Activated CD8-positive, alpha-beta memory T cell treated with anti-CD3 and anti-CD28 coated beads, Interleukin-2, amount 50 U/mL, for 24 hours (primary cell): ENCODE measurements at regions not wholly inside any gene's neighbourhood (a gene's known extent, or its start where the extent isn't known, plus 50 kb on each side); places are given as distances from the start of the nearest gene placed in this dataset.
"Not testable (repeated sequence)": the region's sequence is repeated elsewhere in the genome, so short reads cannot be mapped to it uniquely, and the experiment has no call there.

Experiments used
- DNase-seq: peaks from one replicate; pipeline ENCODE4 v3.0.0-alpha.2; 2020; ENCODE audit errors: extremely low read depth

DNA sequence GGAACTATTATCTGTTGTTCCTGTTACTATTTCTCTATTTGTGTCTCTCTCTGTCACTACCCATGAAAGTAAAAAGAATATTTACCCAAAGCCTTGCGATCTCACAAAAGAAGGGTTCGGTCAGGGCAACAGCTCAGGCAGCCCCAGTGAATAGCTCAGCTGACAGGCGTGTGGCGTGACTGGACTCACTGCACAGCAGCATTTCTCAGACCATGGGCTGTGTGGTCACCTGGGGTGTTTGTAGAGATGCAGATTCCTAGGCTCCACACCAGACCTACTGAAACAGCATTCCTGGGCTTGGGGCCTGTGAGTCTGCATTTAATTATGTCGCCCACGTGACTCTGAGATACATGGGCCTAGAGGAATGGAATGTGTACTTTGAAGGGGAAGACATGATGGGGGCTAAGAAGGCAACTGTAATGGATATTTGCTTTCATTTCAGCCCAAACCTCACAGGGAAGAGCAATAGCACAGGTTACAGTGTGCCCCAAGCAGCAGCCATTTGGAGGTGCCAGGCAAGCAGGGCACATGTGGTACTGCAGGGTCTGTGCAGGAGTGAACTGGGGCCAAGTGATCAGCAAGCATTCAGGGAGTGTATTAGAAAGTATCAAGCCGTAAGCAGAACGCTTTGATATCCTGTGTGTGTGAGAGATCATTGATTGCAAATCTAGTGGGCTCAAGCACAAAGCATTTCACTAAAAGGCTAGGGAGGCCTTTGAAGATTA is 90.4 kb upstream of the RBMS1 start:
- DNase-seq = no peak

DNA sequence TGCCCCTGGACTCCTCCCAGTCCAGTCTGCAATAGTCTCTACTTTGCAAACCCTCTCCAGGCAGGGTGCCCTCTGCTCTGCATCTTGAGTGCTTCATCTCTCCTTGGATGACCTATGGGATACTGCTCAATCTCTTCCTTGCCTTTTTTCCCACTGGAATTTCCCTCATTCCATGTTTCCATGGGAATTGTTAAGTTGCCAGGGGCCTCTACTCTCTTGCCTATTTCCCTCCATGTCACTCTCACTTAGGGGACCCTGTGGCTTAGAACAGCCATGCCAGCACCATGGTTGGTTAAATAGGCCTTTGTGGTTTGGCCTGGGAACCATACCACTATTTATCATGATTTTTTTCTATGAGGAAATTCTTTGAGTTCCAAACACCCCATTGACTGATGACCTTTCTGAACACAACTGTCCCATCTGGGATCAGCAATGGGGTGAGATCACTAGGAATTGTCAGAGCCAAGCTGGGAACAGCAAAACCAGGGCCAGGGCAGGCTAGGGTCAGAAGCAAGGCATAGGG is 91.4 kb upstream of the RBMS1 start:
- no peak for DNase-seq

DNA sequence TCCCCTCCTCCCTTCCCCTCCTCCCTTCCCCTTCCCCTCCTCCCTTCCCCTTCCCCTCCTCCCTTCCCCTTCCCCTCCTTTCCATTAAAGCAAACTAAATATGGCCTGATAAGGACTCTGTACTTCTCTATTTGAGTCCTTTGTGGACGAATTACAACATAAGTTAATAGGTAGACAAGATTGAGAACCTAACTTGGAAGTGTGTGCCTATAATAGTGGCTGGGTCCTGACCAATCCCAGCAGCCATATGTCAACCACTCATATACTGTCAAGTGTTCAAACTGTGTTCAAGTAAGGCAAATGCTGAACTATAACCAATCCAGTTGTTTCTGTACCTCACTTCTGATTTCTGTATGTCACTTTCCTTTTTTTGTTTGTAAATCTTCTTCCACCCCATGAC is 97.1 kb upstream of the RBMS1 start:
- DNase-seq = no peak

DNA sequence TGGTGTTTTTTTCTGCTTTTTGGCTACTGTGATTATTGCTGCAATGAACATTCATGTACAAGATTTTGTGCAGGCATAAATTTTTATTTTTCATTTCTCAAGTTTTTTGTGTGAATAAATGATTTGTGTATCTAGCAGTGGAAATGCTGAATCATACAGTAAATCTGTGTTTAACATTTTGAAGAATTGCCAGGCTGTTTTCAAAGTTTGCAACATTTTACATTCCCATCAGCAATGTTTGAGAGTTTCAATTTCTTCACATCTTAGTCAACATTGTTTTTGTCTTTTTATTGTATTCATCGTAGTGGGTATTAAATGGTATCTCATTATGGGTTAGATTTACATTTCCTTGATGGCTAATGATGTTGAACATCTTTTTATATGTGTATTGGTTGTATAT is 98.8 kb upstream of the RBMS1 start:
- no peak for DNase-seq

DNA sequence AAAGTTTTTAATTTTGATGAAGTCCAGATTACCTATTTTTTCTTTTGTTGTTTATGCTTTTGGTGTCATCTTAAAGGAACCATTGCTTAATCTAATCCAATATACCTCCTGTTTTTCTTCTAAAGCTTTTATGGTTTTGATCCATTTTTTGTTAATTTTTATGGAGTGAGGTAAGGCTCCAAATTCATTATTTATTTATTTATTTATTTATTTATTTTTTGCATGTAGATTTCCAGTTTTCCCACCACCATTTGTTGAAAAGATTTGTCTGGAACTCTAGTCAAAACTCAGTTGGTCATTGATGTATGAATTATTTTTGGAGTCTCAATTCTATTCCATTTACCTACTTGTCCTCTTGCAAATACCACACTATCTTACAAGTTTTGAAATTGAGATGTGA is 99.4 kb upstream of the RBMS1 start:
- DNase-seq = no peak

DNA sequence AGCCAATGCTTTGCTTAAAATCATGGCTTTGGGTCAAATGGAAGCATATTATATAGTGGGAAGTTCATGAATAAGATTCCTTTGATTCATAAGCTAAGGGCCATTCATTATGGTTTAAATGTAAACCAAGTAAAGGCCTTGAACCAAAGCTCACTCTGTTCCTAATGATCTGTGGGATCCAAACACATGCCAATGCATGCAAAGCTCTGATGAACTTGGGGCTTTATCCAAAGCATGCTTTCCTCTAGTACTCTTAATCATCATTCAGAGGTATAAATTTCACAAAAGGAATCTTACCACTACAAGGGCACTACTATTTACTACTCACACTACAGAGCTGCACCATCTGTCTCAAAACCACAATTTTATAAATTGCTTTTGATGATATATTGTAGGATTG is 102.8 kb upstream of the RBMS1 start:
- no peak for DNase-seq

DNA sequence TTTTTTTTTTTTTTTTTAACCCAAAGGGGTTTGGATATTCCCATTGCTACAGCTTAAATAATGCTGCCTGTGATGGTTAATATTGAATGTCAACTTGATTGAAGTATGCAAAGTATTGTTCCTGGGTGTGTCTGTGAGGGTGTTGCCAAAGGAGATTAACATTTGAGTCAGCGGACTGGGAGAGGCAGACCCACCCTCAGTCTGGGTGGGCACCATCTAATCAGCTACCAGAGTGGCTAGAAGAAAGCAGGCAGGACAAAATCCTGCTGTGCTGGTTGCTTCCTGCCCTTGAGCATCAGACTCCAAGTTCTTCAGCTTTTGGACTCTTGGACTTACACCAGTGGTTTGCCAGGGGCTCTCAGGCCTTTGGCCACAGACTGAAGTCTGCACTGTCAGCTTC is 106.8 kb upstream of the RBMS1 start:
- not testable (repeated sequence) for DNase-seq

DNA sequence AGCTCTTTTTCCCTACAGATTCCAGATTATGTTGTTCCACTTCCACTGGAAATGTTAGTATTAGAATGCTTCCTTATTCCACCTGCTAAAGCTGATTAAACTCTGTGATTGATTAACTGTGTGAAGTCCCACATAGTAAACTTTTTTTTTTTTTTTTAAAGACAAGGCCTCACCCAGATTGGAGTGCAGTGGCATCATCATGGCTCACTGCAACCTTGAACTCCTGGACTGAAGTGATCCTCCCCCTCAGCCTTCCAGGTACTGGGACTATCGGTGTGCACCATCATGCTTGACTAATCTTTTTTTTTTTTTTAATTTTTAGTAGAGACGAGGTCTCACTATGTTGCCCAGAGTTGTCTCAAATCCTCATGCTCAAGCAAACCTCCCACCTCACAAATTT is 108.5 kb upstream of the RBMS1 start:
- DNase-seq = no peak

DNA sequence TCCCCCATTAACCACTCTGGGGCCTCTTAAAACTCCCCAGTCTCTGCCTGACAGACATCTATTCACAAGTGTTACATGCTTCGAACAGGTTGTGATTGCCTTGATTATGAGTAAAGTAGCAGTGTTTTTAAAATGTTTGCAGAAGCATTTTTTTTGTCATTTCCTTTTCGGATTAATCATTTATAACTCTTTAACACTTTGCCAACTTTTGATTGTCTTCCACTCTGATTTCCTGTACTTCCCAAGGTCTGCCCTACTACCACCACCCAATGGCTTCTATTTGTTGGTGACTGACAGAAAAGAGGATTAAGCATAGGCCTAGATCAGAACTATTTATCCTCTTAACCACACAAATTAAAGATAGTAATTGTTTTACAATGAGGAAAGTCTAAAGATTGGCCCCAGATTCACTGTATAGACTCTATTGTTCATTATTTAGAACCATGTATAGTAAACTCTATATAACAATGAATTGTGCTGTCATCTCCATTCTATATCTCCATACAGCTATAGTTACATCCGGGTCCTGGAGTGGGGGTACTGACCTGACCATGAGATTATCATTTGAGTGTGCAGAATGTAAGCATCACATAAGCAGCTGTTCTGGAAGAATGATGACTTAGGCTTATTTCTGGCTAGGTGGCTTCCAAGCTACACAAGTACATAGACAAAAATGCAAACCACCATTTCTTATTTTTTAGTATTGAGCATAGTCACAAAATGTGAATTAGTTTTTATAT is 110.3 kb upstream of the RBMS1 start:
- no peak for DNase-seq

DNA sequence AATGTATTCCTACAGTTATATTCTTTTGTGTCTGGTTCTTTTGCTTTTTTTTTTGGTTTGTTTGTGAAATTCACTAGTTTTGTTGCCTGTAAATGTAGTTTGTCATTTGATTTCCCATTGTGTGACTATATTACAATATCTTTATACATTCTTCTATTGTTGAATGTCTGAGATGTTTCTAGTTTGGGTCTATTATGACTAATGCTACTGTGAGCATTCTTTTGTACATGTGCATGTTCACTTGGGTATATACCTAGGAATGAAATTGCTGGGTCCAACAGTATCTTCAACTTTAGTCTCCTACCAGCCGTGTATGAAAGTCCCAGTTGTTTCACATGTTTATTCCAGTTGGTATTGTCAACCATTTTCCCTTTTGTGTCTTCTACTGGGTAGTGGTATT is 112.7 kb upstream of the RBMS1 start:
- no peak for DNase-seq

DNA sequence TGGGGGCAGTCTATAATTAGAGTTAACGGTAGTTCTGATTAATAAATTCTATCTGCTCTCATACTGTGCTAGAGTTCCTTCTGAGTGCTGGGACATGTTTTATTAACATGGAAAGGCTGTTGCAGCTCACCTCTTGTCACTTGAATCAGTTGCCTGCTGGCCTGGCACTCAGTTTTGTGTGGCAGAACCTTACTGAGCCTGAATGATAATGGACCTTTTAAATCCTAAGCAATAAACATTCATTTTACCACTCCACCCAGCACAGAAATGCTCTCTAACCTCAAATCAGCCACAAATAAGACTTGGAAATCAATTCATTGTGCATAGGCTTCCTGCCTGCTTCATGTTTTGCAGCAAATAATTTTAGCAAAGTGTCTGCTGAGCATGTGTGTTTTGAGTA is 115.0 kb upstream of the RBMS1 start:
- DNase-seq = no peak

DNA sequence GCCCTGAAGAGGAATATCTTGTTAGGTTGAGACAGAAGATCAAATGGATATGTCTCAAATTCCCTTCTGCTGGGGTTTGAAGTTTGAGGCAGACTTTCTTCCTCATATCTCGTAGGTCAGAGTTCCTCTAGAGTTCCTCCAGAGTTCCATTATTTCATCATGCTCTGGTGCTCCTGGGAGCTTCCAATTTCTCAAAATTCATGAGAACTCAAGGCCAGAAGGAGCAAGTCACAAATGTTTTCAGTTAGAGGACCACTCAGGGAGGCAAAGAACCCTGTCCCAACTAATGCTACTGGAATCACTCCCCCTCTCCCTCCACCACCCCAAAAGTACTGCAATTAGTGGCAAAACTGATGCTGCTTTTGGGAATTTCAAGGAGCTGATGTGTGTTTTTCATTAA is 115.7 kb upstream of the RBMS1 start:
- DNase-seq = no peak

DNA sequence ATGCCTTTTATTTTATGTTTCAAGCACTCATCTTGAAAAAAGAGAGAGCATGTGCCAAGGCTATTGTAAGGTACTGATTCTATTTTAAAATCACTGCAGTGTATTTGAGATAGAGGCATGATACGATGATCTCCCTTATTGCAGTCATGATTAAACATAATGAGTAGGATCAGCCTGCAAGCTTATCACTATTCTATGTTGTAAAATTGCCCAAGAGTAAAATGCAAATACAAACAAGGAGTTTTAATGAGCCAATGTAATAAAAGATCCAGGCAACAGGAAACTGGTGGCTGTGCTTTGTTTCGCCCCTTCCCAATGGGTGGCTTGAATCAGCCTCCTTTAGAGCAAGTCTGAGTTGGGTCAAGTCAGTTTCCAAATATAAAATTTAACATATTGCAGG is 116.4 kb upstream of the RBMS1 start:
- no peak for DNase-seq

DNA sequence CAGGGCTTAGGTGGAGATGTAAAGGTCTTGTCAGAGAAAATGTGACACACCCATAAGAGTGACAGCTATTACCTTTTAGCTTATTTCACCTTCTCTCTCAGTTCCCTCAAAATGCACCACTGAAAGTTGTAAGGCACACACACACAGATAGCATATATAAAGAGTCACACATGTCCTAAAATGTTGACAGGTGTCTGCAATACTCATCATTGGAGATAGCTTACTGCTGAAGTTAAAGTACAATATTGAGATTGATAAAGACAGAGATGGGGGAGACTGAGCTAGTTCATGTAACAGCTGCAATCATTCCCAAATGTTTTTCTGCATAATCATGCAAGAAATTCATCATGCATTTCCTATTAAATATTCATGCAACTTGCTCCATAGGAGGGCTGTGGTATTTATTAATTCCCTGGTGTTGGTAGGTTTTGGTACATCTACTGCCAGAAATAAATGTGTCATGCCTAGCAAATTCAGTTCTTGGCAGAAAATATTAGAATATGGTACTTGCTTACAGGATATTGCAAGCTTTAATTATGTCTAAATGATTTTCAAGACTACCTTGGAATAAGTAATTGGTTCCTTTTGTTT is 118.8 kb upstream of the RBMS1 start:
- DNase-seq = no peak

DNA sequence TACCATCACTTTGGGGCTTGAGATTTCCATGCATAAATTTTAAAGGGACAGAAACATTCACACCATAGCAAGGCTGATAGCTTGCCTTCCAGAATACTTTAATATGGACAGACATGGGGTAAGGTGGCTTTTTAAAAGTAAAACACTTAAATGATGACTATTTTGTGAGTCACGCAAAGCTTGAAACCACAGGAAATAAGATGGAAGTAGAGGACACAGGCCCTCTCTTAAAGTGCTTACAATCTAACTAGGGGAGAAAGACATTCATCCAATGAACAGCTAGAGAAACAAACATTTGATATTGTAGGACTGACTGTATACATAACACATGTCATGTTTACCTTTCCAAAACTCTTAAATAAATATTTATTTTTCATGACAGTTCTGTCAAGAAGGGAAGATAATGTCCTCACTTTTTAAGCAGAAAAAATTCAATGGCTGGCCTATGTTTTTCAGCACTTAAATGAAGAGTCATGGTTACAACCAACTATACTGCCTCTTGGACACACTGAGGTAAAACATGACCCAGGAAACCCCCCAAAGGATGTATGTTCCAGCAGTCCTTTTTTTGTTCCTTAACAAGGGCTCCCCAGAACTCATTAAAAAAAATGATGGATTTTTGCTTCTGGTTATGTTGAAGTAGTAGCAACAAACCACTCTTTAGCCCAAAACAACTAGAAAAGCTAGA is 120.0 kb upstream of the RBMS1 start:
- DNase-seq = no peak

DNA sequence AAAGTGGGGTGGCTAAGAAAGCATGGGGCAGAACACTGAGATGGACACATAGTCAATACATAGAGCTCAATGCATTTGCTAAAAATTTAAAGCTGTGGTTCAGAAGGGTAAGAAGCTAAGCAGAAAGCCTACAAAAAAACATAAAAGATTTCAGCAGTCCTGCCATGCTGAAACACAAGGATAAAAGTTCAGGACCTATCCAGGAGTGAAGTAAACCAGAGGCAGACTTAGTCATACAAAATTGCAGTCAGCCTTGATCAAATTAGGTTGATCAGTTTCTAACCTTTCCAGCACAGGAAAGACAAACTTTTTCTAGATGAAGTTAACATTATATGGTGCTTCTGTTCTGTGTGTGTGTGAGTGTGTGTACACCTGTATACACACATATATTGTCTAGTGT is 120.8 kb upstream of the RBMS1 start:
- DNase-seq = no peak

DNA sequence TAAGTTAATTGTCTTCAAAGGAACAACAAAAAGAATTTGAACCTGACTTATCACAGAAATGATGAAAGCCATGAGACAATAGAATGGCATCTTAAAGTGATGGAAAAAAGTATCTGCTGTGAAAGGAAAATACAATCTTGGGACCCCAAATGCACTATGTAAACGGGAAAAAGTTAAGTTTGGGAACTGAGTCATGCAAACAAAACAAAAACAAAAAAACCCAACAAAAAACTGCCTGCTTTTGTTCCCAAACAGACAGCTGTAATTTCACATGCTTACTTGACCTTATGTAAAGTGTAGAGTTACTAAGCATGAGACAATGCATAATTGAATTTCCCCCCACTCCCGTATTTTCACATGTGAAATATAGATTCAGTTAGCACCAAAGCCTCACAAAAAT is 122.1 kb upstream of the RBMS1 start:
- DNase-seq = no peak

DNA sequence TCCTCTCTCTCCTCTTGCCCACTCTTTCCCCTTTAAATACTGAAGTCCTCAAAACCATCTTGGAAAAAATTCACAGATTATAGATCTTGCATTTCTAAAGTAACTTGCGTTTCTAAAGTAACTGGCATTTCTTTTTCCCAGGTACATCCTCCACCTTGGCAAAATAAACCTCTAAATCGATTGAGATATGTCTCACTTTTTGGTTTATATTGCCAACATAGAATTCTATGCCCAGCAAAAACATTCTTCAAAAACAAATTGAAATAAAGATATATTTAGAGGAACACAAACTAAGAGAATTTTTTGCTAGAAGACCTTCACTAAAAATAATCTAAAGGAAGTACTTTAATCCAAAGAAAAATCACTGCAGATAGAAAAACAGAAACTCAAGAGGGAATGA is 122.5 kb upstream of the RBMS1 start:
- DNase-seq = no peak

DNA sequence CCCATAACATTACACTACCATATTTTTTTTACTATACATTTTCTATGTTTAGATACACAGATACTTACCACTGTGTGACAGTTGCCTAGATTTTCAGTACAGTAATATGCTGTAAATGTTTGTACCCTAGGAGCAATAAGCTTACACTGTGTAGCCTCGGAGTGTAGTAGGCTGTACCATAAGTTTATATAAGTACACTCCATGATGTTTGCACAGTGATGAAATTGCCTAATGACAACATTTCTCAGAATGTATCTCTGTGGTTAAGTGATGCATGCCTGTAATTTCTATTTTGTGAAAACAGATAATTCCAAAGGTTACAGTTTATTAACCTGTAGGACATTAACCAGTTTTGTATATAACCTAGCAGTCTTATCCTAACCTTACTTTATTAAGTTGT is 128.1 kb upstream of the RBMS1 start:
- no peak for DNase-seq

DNA sequence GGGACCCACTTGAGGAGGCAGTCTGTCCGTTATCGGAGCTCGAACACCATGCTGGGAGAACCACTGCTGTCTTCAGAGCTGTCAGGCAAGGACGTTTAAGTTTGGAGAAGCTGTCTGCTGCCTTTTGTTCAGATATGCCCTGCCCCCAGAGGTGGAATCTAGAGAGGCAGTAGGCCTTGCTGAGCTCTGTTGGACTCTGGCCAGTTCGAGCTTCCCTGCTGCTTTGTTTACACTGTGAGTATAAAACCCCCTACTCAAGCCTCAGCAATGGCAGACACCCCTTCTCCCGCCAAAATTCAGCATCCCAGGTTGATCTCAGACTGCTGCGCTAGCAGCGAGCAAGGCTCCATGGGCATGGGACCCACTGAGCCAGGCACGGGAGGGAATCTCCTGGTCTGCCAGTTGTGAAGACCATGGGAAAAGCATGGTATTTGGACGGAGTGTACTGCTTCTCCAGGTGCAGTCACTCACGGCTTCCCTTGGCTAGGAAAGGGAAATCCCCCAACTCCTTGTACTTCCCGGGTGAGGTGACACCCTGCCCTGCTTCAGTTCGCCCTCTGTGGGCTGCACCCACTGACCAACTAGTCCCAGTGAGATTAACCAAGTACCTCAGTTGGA is 134.5 kb upstream of the RBMS1 start:
- DNase-seq = not testable (repeated sequence)

DNA sequence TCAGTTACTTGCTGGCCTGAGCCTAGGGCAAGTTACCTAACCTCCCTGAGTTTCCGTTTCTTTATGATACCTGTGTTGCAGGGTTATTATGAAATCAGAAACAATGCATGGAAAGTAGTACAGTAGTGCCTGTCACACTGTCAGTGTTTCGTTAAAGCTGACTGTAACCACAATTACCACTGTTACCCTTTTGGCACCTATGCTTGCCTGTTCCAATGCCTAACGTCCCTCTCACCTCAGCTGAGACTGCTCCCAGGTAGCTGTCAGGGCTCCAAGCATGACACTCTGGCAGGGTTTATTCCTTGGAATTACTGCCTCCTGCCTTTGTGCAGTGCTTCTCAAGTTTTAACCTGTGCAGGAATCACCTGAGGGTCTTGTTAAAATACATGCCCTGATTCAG is 135.2 kb upstream of the RBMS1 start:
- DNase-seq = no peak
